PFSK-1 (cell line): ENCODE measurements at regions not wholly inside any gene's neighbourhood (a gene's known extent, or its start where the extent isn't known, plus 50 kb on each side); places are given as distances from the start of the nearest gene placed in this dataset.

Experiments
- FOXP2 ChIP-seq: optimal IDR thresholded peaks from 2 replicates; pipeline ENCODE3; 2011; ENCODE audit warnings: borderline replicate concordance, control low read depth, inconsistent platforms; ENCODE audit not compliant: insufficient read depth; ENCODE audit errors: extremely low read length, extremely low read depth
- POLR2AphosphoS5 ChIP-seq: IDR thresholded peaks from 2 replicates; pipeline ENCODE4 v1.6.1; 2012; ENCODE audit warnings: low read depth, mild to moderate bottlenecking, control low read depth, low read length, moderate library complexity
- REST ChIP-seq, 2 experiments: IDR thresholded peaks; 2 replicates each; pipeline versions ENCODE4 v1.6.1 to v1.8.0; 2011 to 2012; ENCODE audit warnings: low read depth in 2 of 2, low read length in 2 of 2, control low read depth in 1 of 2, inconsistent platforms in 1 of 2, mild to moderate bottlenecking in 1 of 2, moderate library complexity in 1 of 2; ENCODE audit not compliant: insufficient read depth in 1 of 2
- SIN3A ChIP-seq: IDR thresholded peaks from 2 replicates; pipeline ENCODE4 v1.6.1; 2012; ENCODE audit warnings: mild to moderate bottlenecking, low read length, moderate library complexity, borderline replicate concordance; ENCODE audit not compliant: insufficient read depth
- TAF1 ChIP-seq: IDR thresholded peaks from 2 replicates; pipeline ENCODE4 v1.6.1; 2012; ENCODE audit warnings: low read length, control low read depth, borderline replicate concordance; ENCODE audit not compliant: insufficient read depth

- TF ChIP-seq FOXP2 = no peak
- no peak for TF ChIP-seq REST (IDR thresholded peaks at IDR 0.05; ENCODE audit: insufficient read depth in 1 of 2, low read depth in 2 of 2, low read length in 2 of 2)
- no peak for TF ChIP-seq POLR2AphosphoS5
- TF ChIP-seq SIN3A = no peak
- TF ChIP-seq TAF1 = no peak
Observed at GRCh38 chr2:234134496-234134895, 84.0 kb downstream of the SPP2 start.

DNA sequence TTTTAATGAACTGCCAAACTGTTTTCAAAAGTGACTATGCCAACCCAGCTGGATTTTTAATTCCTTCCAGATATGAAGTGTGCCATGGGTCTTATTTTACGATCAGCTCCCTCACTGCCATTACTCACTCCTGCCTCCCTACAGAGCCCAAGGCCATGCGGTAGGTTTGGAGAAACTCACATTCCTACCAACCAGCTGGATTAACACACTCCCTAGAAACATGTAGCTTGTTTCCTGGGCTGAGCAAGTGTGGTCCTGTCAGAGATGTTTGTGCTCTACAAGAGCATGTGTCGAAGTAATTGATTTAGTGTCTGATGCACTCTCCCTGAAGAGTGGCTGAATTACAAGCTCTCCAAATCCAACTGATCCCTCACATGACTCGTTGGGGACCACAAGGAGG lies 82.5 kb downstream of the SPP2 start:
- TF ChIP-seq SIN3A (no peak), TAF1 (no peak), FOXP2 (no peak), POLR2AphosphoS5 (no peak), REST (IDR thresholded peaks at IDR 0.05; ENCODE audit: insufficient read depth in 1 of 2, low read depth in 2 of 2, low read length in 2 of 2) (no peak)

- TF ChIP-seq TAF1 (no peak), SIN3A (no peak), REST (IDR thresholded peaks at IDR 0.05; ENCODE audit: insufficient read depth in 1 of 2, low read depth in 2 of 2, low read length in 2 of 2) (no peak)
Observed at GRCh38 chr2:234130777-234131181, 80.3 kb downstream of the SPP2 start.

GRCh38 chr2:234128606-234129005 lies 78.1 kb downstream of the SPP2 start:
- no peak for TF ChIP-seq REST (IDR thresholded peaks at IDR 0.05; ENCODE audit: insufficient read depth in 1 of 2, low read depth in 2 of 2, low read length in 2 of 2)
- no peak for TF ChIP-seq TAF1
- no peak for TF ChIP-seq FOXP2
- no peak for TF ChIP-seq POLR2AphosphoS5
- TF ChIP-seq SIN3A = no peak
